ENCODE measurements at regions not wholly inside any gene's neighbourhood (a gene's known extent, or its start where the extent isn't known, plus 50 kb on each side); places are given as distances from the start of the nearest gene placed in this dataset.
"Not testable (repeated sequence)": the region's sequence is repeated elsewhere in the genome, so short reads cannot be mapped to it uniquely, and the experiment has no call there.

DNA sequence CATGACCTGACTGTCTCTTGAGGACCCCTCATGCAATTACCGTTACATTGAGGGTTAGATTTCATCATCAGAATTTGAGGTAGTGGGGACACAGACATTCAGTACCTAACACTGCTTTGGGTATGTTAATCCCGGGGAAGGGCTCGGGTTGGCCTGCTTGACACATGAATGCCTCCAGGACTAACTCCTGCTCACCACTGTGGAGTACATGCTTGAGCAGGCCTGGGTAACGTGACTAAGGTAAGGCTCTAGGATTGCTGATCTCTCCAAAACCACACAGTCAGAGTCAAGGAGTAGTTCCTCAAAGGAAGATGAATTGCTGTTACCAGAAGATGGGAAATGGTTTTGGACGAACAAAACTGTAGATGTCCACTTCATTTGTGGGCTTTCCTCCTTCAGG, 376.3 kb upstream of the ZNF462 start:
- Histone ChIP-seq H3K4me3 (IDR thresholded peaks at IDR 0.05; ENCODE audit: insufficient read depth, low read depth, low read length) (no peak overlapping the region), H3K9ac (no peak overlapping the region), H4K20me1 (ENCODE audit: insufficient read depth) (no peaks in the 10 kb centered on the region), H3K79me2 (ENCODE audit: insufficient read depth, low read depth) (no peaks in the 10 kb centered on the region), H3K36me3 (ENCODE audit: insufficient read depth) (no peaks in the 10 kb centered on the region), H3K4me2 (no peak overlapping the region), H2AFZ (ENCODE audit: low read depth) (no peak overlapping the region), H3K27me3 (ENCODE audit: insufficient read depth, low read depth) (no peaks in the 10 kb centered on the region), H3K27ac (no peak overlapping the region), H3K4me1 (ENCODE audit: low read depth, poor library complexity, severe bottlenecking) (peaks cover 20% of the 10 kb centered on the region)
- TF ChIP-seq, protein P1, sequence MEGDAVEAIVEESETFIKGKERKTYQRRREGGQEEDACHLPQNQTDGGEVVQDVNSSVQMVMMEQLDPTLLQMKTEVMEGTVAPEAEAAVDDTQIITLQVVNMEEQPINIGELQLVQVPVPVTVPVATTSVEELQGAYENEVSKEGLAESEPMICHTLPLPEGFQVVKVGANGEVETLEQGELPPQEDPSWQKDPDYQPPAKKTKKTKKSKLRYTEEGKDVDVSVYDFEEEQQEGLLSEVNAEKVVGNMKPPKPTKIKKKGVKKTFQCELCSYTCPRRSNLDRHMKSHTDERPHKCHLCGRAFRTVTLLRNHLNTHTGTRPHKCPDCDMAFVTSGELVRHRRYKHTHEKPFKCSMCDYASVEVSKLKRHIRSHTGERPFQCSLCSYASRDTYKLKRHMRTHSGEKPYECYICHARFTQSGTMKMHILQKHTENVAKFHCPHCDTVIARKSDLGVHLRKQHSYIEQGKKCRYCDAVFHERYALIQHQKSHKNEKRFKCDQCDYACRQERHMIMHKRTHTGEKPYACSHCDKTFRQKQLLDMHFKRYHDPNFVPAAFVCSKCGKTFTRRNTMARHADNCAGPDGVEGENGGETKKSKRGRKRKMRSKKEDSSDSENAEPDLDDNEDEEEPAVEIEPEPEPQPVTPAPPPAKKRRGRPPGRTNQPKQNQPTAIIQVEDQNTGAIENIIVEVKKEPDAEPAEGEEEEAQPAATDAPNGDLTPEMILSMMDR (conservative IDR thresholded peaks at IDR 0.05; ENCODE audit: low read depth, low read length) = no peak

DNA sequence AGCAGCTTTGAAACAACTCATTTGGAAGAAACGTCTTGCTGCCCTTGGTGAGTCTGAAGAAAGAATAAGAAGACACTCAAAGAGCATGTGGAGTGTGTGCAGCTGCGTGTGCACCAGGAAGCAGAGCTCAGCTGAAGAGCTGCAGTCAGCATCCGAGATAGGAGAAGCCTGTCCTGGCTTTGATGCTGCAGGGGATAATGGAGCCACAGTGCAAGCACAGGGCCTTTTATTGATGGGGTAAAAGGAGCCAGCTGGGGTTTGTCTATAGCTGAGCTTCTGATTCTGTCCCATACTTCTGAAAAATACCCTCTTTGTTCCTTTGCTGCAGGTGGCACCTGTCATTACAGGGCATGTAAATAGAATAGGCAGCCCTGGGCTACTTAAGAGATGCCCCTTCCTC, 375.7 kb upstream of the ZNF462 start:
- Histone ChIP-seq H3K79me2 (ENCODE audit: insufficient read depth, low read depth) (no peaks in the 10 kb centered on the region), H3K36me3 (ENCODE audit: insufficient read depth) (no peaks in the 10 kb centered on the region), H3K4me3 (IDR thresholded peaks at IDR 0.05; ENCODE audit: insufficient read depth, low read depth, low read length) (no peak overlapping the region), H3K9ac (no peak overlapping the region), H4K20me1 (ENCODE audit: insufficient read depth) (no peaks in the 10 kb centered on the region), H3K27ac (no peak overlapping the region), H3K27me3 (ENCODE audit: insufficient read depth, low read depth) (no peaks in the 10 kb centered on the region), H2AFZ (ENCODE audit: low read depth) (no peak overlapping the region), H3K4me2 (no peak overlapping the region), H3K4me1 (ENCODE audit: low read depth, poor library complexity, severe bottlenecking) (peaks cover 14% of the 10 kb centered on the region)
- TF ChIP-seq, protein P1 (conservative IDR thresholded peaks at IDR 0.05; ENCODE audit: low read depth, low read length) = no peak

DNA sequence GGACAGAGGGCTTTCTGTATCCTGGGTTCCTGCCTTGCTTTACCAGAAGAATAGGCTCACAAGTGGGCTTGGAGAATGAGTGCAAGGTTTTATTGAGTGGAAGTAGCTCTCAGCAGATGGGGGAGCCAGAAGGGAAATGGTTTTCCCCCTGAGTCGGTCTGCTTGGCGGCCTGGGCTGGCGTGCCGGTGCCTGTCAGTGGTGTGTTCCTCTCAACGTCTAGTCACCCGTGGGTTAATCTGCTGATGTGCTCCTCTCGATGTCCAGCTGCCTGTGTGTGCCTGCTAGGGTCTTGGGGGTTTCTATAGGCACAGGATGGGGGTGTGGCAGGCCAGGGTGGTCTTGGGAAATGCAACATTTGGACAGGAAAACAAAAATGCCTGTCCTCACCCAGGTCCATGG, 370.8 kb upstream of the ZNF462 start:
- H4K20me1 ChIP-seq (ENCODE audit: insufficient read depth); H3K27me3 ChIP-seq (ENCODE audit: insufficient read depth, low read depth); H3K4me1 ChIP-seq (ENCODE audit: low read depth, poor library complexity, severe bottlenecking); H3K27ac ChIP-seq; H3K4me3 ChIP-seq (IDR thresholded peaks at IDR 0.05; ENCODE audit: insufficient read depth, low read depth, low read length); H2AFZ ChIP-seq (ENCODE audit: low read depth); H3K4me2 ChIP-seq; H3K9ac ChIP-seq; H3K79me2 ChIP-seq (ENCODE audit: insufficient read depth, low read depth); H3K36me3 ChIP-seq (ENCODE audit: insufficient read depth): not testable (repeated sequence)

DNA sequence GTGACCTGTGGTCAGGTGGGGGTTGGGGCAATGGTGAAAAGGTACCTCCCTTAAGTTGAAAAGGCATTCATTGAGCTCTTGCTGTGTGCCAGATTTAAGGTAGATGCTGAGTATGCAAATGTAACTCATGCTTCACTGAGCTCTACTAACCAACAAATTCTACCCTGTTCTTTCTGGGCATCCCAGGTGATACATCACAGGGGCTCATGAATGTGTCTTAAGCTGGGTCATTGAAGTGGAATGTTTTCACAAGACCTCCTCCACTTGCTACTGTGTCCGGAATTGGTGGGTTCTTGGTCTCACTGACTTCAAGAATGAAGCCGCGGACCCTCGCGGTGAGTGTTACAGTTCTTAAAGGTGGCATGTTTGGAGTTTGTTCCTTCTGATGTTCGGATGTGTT, 362.8 kb upstream of the ZNF462 start:
- Histone ChIP-seq H3K9ac (no peak overlapping the region), H3K79me2 (ENCODE audit: insufficient read depth, low read depth) (no peaks in the 10 kb centered on the region), H3K4me2 (no peak overlapping the region), H3K4me3 (IDR thresholded peaks at IDR 0.05; ENCODE audit: insufficient read depth, low read depth, low read length) (no peak overlapping the region), H2AFZ (ENCODE audit: low read depth) (no peak overlapping the region), H3K27me3 (ENCODE audit: insufficient read depth, low read depth) (no peaks in the 10 kb centered on the region), H3K4me1 (ENCODE audit: low read depth, poor library complexity, severe bottlenecking) (peaks cover 11% of the 10 kb centered on the region), H3K36me3 (ENCODE audit: insufficient read depth) (no peaks in the 10 kb centered on the region), H3K27ac (no peak overlapping the region), H4K20me1 (ENCODE audit: insufficient read depth) (no peaks in the 10 kb centered on the region)
- TF ChIP-seq, protein P1 (conservative IDR thresholded peaks at IDR 0.05; ENCODE audit: low read depth, low read length) = no peak

DNA sequence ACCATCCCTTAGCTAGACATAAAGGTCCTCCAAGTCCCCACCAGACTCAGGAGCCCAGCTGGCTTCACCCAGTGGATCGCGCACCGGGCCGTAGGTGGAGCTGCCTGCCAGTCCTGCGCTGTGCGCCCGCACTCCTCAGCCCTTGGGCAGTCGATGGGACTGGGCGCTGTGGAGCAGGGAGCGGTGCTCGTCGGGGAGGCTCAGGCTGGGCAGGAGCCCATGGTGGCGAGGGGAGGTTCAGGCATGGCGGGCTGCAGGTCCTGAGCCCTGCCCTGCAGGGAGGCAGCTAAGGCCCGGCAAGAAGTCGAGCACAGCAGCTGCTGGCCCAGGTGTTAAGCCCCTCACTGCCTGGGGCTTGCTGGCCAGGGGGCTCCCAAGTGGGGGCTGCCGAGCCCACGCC, 361.8 kb upstream of the ZNF462 start:
- not testable (repeated sequence) for H4K20me1 ChIP-seq (ENCODE audit: insufficient read depth); H3K4me3 ChIP-seq (IDR thresholded peaks at IDR 0.05; ENCODE audit: insufficient read depth, low read depth, low read length); H2AFZ ChIP-seq (ENCODE audit: low read depth); H3K36me3 ChIP-seq (ENCODE audit: insufficient read depth); H3K79me2 ChIP-seq (ENCODE audit: insufficient read depth, low read depth); H3K9ac ChIP-seq; H3K27me3 ChIP-seq (ENCODE audit: insufficient read depth, low read depth); H3K4me2 ChIP-seq; H3K27ac ChIP-seq
- peaks cover 11% of the 10 kb centered on the region for H3K4me1 ChIP-seq (ENCODE audit: low read depth, poor library complexity, severe bottlenecking)

All from KMS-11 (cell line).